ENCODE measurements at regions not wholly inside any gene's neighbourhood (a gene's known extent, or its start where the extent isn't known, plus 50 kb on each side); places are given as distances from the start of the nearest gene placed in this dataset.

GRCh38 chr6:23417133-23417532, 708.9 kb upstream of the NRSN1 start:
- ATAC-seq (no peak), DNase-seq (no peak)
- TF ChIP-seq CTCF (IDR thresholded peaks at IDR 0.05) = no peak
- Histone ChIP-seq H3K9me3 (no peaks in the 10 kb centered on the region), H3K27me3 (no peaks in the 10 kb centered on the region), H3K4me3 (no peak overlapping the region), H3K27ac (no peak overlapping the region), H3K36me3 (no peaks in the 10 kb centered on the region), H3K4me1 (peaks cover 0 to 17% (median 11%) of the 10 kb centered on the region in 9 donors)
- intact Hi-C loops (cut with DNase I) = no loop called here
- WGBS, 2 donors = 90 to 97% methylated on average over 9 of the region's 9 CpGs

GRCh38 chr6:23418095-23418494, 707.9 kb upstream of the NRSN1 start:
- Histone ChIP-seq H3K4me3 (no peak overlapping the region), H3K27ac (no peak overlapping the region), H3K27me3 (no peaks in the 10 kb centered on the region), H3K4me1 (peaks cover 0 to 17% (median 11%) of the 10 kb centered on the region in 9 donors), H3K36me3 (no peaks in the 10 kb centered on the region), H3K9me3 (no peaks in the 10 kb centered on the region)
- ATAC-seq (peak in 3 of 8 donors; percentile 46 to 81 (median 69)), DNase-seq (no peak)
- TF ChIP-seq CTCF (IDR thresholded peaks at IDR 0.05) = no peak
- WGBS, 2 donors = 41 to 50% methylated on average over 3 of the region's 3 CpGs
- intact Hi-C loops (cut with DNase I) = no loop called here

GRCh38 chr6:23419046-23419445, 707.0 kb upstream of the NRSN1 start:
- 97 to 100% methylated on average over 1 of the region's 1 CpG for WGBS, 2 donors
- intact Hi-C loops (cut with DNase I) = no loop called here

GRCh38 chr6:23420659-23421350, 705.2 kb upstream of the NRSN1 start:
- Histone ChIP-seq H3K4me3 (no peak overlapping the region), H3K27me3 (no peaks in the 10 kb centered on the region), H3K36me3 (no peaks in the 10 kb centered on the region), H3K9me3 (peaks cover 0 to 11% (median 0%) of the 10 kb centered on the region in 11 donors), H3K4me1 (peaks cover 0 to 7% (median 0%) of the 10 kb centered on the region in 9 donors), H3K27ac (no peak overlapping the region)
- intact Hi-C loops (cut with DNase I) = loop anchor here in 1 of 10 donors (10.0 kb wide), 1 partner anchor 1076 kb away; no protein-coding TSS in a partner anchor
- 93 to 94% methylated on average over 4 of the region's 4 CpGs for WGBS, 2 donors
- no peak for ATAC-seq
- no peak for DNase-seq
- no peak for TF ChIP-seq CTCF (IDR thresholded peaks at IDR 0.05)

More at GRCh38 chr6:23419046-23419445, 707.0 kb upstream of the NRSN1 start:
- Histone ChIP-seq H3K4me3 (no peak overlapping the region), H3K27ac (no peak overlapping the region), H3K4me1 (peaks cover 0 to 13% (median 5%) of the 10 kb centered on the region in 9 donors), H3K27me3 (no peaks in the 10 kb centered on the region), H3K9me3 (peaks cover 0 to 8% (median 0%) of the 10 kb centered on the region in 11 donors), H3K36me3 (no peaks in the 10 kb centered on the region)
- ATAC-seq = no peak
- no peak for DNase-seq
- TF ChIP-seq CTCF (IDR thresholded peaks at IDR 0.05) = no peak
